ENCODE measurements at regions not wholly inside any gene's neighbourhood (a gene's known extent, or its start where the extent isn't known, plus 50 kb on each side); places are given as distances from the start of the nearest gene placed in this dataset.

GRCh38 chr1:96550061-96550460, 171.5 kb upstream of the PTBP2 start:
- dilution Hi-C loops (cut with MboI; ENCODE audit: extremely low pct_ligation_motif_present, low sequenced_read_pairs), result no loop called here
- H3K4me3 ChIP-seq (ENCODE audit: control insufficient read depth in 2 of 3, extremely low read depth in 1 of 3, insufficient read depth in 2 of 3, low read depth in 1 of 3, low read length in 3 of 3), result no peak overlapping the region
- H3K79me2 ChIP-seq (ENCODE audit: control insufficient read depth, insufficient read depth, low read length), result no peaks in the 10 kb centered on the region
- no peaks in the 10 kb centered on the region for H3K9me1 ChIP-seq (ENCODE audit: control insufficient read depth, extremely low read depth, insufficient read depth, low read length)
- FAIRE-seq, result no peak
- no peaks in the 10 kb centered on the region for H4K20me1 ChIP-seq (ENCODE audit: control insufficient read depth, extremely low read depth, insufficient read depth, low read length)
- no peaks in the 10 kb centered on the region for H3K4me1 ChIP-seq (ENCODE audit: control insufficient read depth, extremely low read depth, insufficient read depth, low read length)
- H3K4me2 ChIP-seq (ENCODE audit: control insufficient read depth, extremely low read depth, insufficient read depth, low read depth, low read length), result no peak overlapping the region
- no peaks in the 10 kb centered on the region for H3K27me3 ChIP-seq (ENCODE audit: control insufficient read depth, extremely low read depth, insufficient read depth, low read length)
- no peak for DNase-seq (ENCODE audit: low read depth, low spot score)
- no peak overlapping the region for H3K27ac ChIP-seq (ENCODE audit: control insufficient read depth, insufficient read depth, low read length)
- H3K9me3 ChIP-seq (ENCODE audit: control insufficient read depth, low read depth, low read length), result no peaks in the 10 kb centered on the region
- no peaks in the 10 kb centered on the region for H3K36me3 ChIP-seq (ENCODE audit: control insufficient read depth in 2 of 2, extremely low read depth in 1 of 2, insufficient read depth in 2 of 2, low read length in 2 of 2)
- H3K9ac ChIP-seq (ENCODE audit: control insufficient read depth, extremely low read depth, insufficient read depth, low read length), result no peak overlapping the region
- no peak overlapping the region for H2AFZ ChIP-seq (ENCODE audit: control insufficient read depth, low read length)
- TF ChIP-seq CTCF (optimal IDR thresholded peaks at IDR 0.05 in 1 of 3, IDR thresholded peaks at IDR 0.05 in 1 of 3, conservative IDR thresholded peaks at IDR 0.05 in 1 of 3; ENCODE audit: extremely low read depth in 1 of 3, insufficient read depth in 2 of 3, low read length in 3 of 3), result no peak

DNA sequence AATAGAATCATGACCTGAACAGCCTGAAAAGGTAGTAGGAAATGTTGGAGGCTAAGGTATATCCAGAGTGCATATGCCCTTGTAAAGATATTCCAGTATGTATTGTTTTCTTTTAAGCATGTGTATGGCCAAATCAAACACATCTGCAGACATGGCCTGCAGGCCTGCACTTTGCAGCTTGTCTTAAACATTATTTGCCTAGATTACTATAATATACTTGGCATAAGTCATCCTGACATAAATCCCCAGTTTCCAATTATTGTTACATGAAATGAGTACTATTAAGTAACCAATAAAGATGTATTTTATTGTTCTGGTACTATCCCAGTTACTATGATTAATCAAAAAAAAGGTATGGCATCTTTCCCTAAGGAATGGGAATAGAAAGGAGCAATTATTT, 169.1 kb upstream of the PTBP2 start:
- Histone ChIP-seq H3K27me3 (ENCODE audit: control insufficient read depth, extremely low read depth, insufficient read depth, low read length) (no peaks in the 10 kb centered on the region), H3K36me3 (ENCODE audit: control insufficient read depth in 2 of 2, extremely low read depth in 1 of 2, insufficient read depth in 2 of 2, low read length in 2 of 2) (no peaks in the 10 kb centered on the region), H3K9ac (ENCODE audit: control insufficient read depth, extremely low read depth, insufficient read depth, low read length) (no peak overlapping the region), H3K4me1 (ENCODE audit: control insufficient read depth, extremely low read depth, insufficient read depth, low read length) (no peaks in the 10 kb centered on the region), H3K9me3 (ENCODE audit: control insufficient read depth, low read depth, low read length) (no peaks in the 10 kb centered on the region), H2AFZ (ENCODE audit: control insufficient read depth, low read length) (no peak overlapping the region), H3K4me3 (ENCODE audit: control insufficient read depth in 2 of 3, extremely low read depth in 1 of 3, insufficient read depth in 2 of 3, low read depth in 1 of 3, low read length in 3 of 3) (no peak overlapping the region), H3K4me2 (ENCODE audit: control insufficient read depth, extremely low read depth, insufficient read depth, low read depth, low read length) (no peak overlapping the region), H4K20me1 (ENCODE audit: control insufficient read depth, extremely low read depth, insufficient read depth, low read length) (no peaks in the 10 kb centered on the region), H3K9me1 (ENCODE audit: control insufficient read depth, extremely low read depth, insufficient read depth, low read length) (no peaks in the 10 kb centered on the region), H3K27ac (ENCODE audit: control insufficient read depth, insufficient read depth, low read length) (no peak overlapping the region), H3K79me2 (ENCODE audit: control insufficient read depth, insufficient read depth, low read length) (no peaks in the 10 kb centered on the region)
- no peak for FAIRE-seq
- DNase-seq (ENCODE audit: low read depth, low spot score), result no peak
- TF ChIP-seq CTCF (optimal IDR thresholded peaks at IDR 0.05 in 1 of 3, IDR thresholded peaks at IDR 0.05 in 1 of 3, conservative IDR thresholded peaks at IDR 0.05 in 1 of 3; ENCODE audit: extremely low read depth in 1 of 3, insufficient read depth in 2 of 3, low read length in 3 of 3) (no peak), EZH2 (IDR thresholded peaks at IDR 0.05; ENCODE audit: low read length) (no peak)
- dilution Hi-C loops (cut with MboI; ENCODE audit: extremely low pct_ligation_motif_present, low sequenced_read_pairs), result no loop called here

All from keratinocyte (primary cell).